ENCODE measurements at regions not wholly inside any gene's neighbourhood (a gene's known extent, or its start where the extent isn't known, plus 50 kb on each side); places are given as distances from the start of the nearest gene placed in this dataset.

GRCh38 chr5:116947691-116948528 lies 373.3 kb upstream of the SEMA6A start (continued):
- TF ChIP-seq TCF12 (IDR thresholded peaks at IDR 0.05; ENCODE audit: low read depth, low read length) (peak; percentile 82), EP300 (IDR thresholded peaks at IDR 0.05; ENCODE audit: borderline replicate concordance in 1 of 2, control insufficient read depth in 1 of 2, low read depth in 2 of 2, low read length in 2 of 2) (0 out of 4 replicates have a peak, but pooled peaks of 1 of the 2 experiments have one; percentile 35), TCF7 (IDR thresholded peaks at IDR 0.05; ENCODE audit: borderline replicate concordance) (no peak), NBN (IDR thresholded peaks at IDR 0.05) (peak; percentile 81), TARDBP (IDR thresholded peaks at IDR 0.05; ENCODE audit: borderline replicate concordance) (no peak), CTCF (IDR thresholded peaks at IDR 0.05 in 2 of 3, conservative IDR thresholded peaks at IDR 0.05 in 1 of 3; ENCODE audit: control insufficient read depth in 2 of 3, extremely low read depth in 1 of 3, insufficient read depth in 1 of 3, low read depth in 3 of 3, low read length in 3 of 3) (peak; percentile 88 to 94 (median 92)), SMARCA5 (IDR thresholded peaks at IDR 0.05) (peak; percentile 89), IRF4 (IDR thresholded peaks at IDR 0.05; ENCODE audit: low read depth, low read length) (peak; percentile 74; the same call in 1 of the 2 replicates), MYC (IDR thresholded peaks at IDR 0.05; ENCODE audit: insufficient read depth, insufficient read length, insufficient replicate concordance, low read length, severe bottlenecking) (no peak), WRNIP1 (IDR thresholded peaks at IDR 0.05; ENCODE audit: borderline replicate concordance, low read depth, low read length) (0 out of 2 replicates have a peak, but pooled peaks have one; percentile 29), ZNF24 (IDR thresholded peaks at IDR 0.05) (peak; percentile 81), ZNF592 (IDR thresholded peaks at IDR 0.05) (peak; percentile 61; the same call in 1 of the 2 replicates), YY1 (IDR thresholded peaks at IDR 0.05; ENCODE audit: low read depth, low read length) (peak; percentile 86), EED (IDR thresholded peaks at IDR 0.05; ENCODE audit: low read depth) (peak; percentile 77), BHLHE40 (IDR thresholded peaks at IDR 0.05; ENCODE audit: borderline replicate concordance in 1 of 2, low read depth in 2 of 2, low read length in 1 of 2) (0 out of 4 replicates have a peak, but pooled peaks of 1 of the 2 experiments have one; percentile 28), ZNF274 (IDR thresholded peaks at IDR 0.05; ENCODE audit: insufficient read depth, insufficient read length) (no peak), SMC3 (IDR thresholded peaks at IDR 0.05; ENCODE audit: borderline replicate concordance, low read length) (peak; percentile 95), DPF2 (IDR thresholded peaks at IDR 0.05) (peak; percentile 34; the same call in 1 of the 2 replicates), ATF2 (IDR thresholded peaks at IDR 0.05; ENCODE audit: low read length) (0 out of 2 replicates have a peak, but pooled peaks have one; percentile 8), IKZF1 (conservative IDR thresholded peaks at IDR 0.05) (peak; percentile 85), CBX5 (IDR thresholded peaks at IDR 0.05; ENCODE audit: low read depth) (peak; percentile 95), ESRRA (IDR thresholded peaks at IDR 0.05; ENCODE audit: low read length) (no peak)

All from GM12878 (cell line).